ENCODE measurements at regions not wholly inside any gene's neighbourhood (a gene's known extent, or its start where the extent isn't known, plus 50 kb on each side); places are given as distances from the start of the nearest gene placed in this dataset.
A peak's percentile ranks its signal among the peaks of the same experiment; 100 is the strongest.

- Histone ChIP-seq H3K9me3 (no peaks in the 10 kb centered on the region), H3K27ac (no peak overlapping the region), H3K36me3 (no peaks in the 10 kb centered on the region), H3K27me3 (no peaks in the 10 kb centered on the region), H3K4me3 (no peak overlapping the region), H3K4me1 (no peaks in the 10 kb centered on the region)
- no peak for FAIRE-seq
- no peak for TF ChIP-seq CTCF (IDR thresholded peaks at IDR 0.05)
- ATAC-seq = peak in 1 of 4 donors; percentile 27
- 10 to 14% methylated on average over 5 of the region's 5 CpGs for WGBS, 2 donors
- DNase-seq = no peak
- intact Hi-C loops (cut with DNase I) = no loop called here
Measured at GRCh38 chr9:78682216-78682615, 385.3 kb downstream of the PSAT1 start.

- Histone ChIP-seq H3K9me3 (no peaks in the 10 kb centered on the region), H3K27ac (no peak overlapping the region), H3K36me3 (no peaks in the 10 kb centered on the region), H3K4me3 (no peak overlapping the region), H3K4me1 (no peaks in the 10 kb centered on the region), H3K27me3 (no peaks in the 10 kb centered on the region)
- intact Hi-C loops (cut with DNase I) = no loop called here
- FAIRE-seq = no peak
- TF ChIP-seq CTCF (IDR thresholded peaks at IDR 0.05) = no peak
- WGBS, 2 donors = 98 to 100% methylated on average over 1 of the region's 1 CpG
- DNase-seq = no peak
- no peak for ATAC-seq
Measured at GRCh38 chr9:78685471-78685870, 388.5 kb downstream of the PSAT1 start.

- no peak for TF ChIP-seq CTCF (IDR thresholded peaks at IDR 0.05)
- FAIRE-seq = no peak
- WGBS, 2 donors = 67 to 74% methylated on average over 1 of the region's 1 CpG
Measured at GRCh38 chr9:78688796-78689195, 391.9 kb downstream of the PSAT1 start.

GRCh38 chr9:78691542-78691941 lies 394.6 kb downstream of the PSAT1 start:
- Histone ChIP-seq H3K4me3 (no peak overlapping the region), H3K9me3 (no peaks in the 10 kb centered on the region), H3K27ac (no peak overlapping the region), H3K36me3 (no peaks in the 10 kb centered on the region), H3K27me3 (no peaks in the 10 kb centered on the region), H3K4me1 (no peaks in the 10 kb centered on the region)
- 77 to 79% methylated on average over 2 of the region's 2 CpGs for WGBS, 2 donors
- DNase-seq (no peak), ATAC-seq (no peak), FAIRE-seq (no peak)
- intact Hi-C loops (cut with DNase I) = no loop called here
- no peak for TF ChIP-seq CTCF (IDR thresholded peaks at IDR 0.05)

More at GRCh38 chr9:78688796-78689195, 391.9 kb downstream of the PSAT1 start:
- Histone ChIP-seq H3K4me3 (no peak overlapping the region), H3K4me1 (no peaks in the 10 kb centered on the region), H3K27ac (no peak overlapping the region), H3K9me3 (no peaks in the 10 kb centered on the region), H3K27me3 (no peaks in the 10 kb centered on the region), H3K36me3 (no peaks in the 10 kb centered on the region)
- DNase-seq = no peak
- ATAC-seq = no peak
- intact Hi-C loops (cut with DNase I) = no loop called here

DNA sequence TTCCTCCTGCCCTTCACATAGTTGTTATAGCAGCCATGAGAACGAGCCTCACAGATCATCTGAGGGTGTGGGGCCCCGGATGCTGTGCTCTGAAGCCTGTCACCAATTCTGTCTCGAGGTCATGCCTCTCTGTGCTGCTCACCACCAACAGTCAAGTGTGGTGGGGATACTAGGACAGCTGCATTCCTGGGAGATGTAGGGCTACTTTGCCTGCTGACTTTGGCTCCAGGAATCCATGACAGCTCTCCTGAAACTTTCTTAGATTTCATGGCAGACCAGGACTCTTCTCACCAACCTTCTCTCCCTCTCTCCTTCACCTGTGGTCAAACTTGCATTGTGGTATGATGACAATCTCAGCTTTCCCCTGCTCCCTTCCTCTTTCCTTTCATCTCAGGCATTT lies 395.9 kb downstream of the PSAT1 start:
- Histone ChIP-seq H3K27ac (no peak overlapping the region), H3K27me3 (no peaks in the 10 kb centered on the region), H3K36me3 (no peaks in the 10 kb centered on the region), H3K4me3 (no peak overlapping the region), H3K9me3 (no peaks in the 10 kb centered on the region), H3K4me1 (no peaks in the 10 kb centered on the region)
- ATAC-seq (no peak), FAIRE-seq (no peak), DNase-seq (no peak)
- no peak for TF ChIP-seq CTCF (IDR thresholded peaks at IDR 0.05)
- WGBS, 2 donors = 42% methylated on average over 3 of the region's 3 CpGs
- intact Hi-C loops (cut with DNase I) = no loop called here

Measured in pancreas (tissue), 10 donors.